ENCODE measurements at regions not wholly inside any gene's neighbourhood (a gene's known extent, or its start where the extent isn't known, plus 50 kb on each side); places are given as distances from the start of the nearest gene placed in this dataset.

- no peaks in the 10 kb centered on the region for H4K20me1 ChIP-seq (ENCODE audit: insufficient read depth, low read length, poor library complexity, severe bottlenecking)
- no peak overlapping the region for H2AFZ ChIP-seq (ENCODE audit: low read length)
- TF ChIP-seq EZH2phosphoT487 (IDR thresholded peaks at IDR 0.05; ENCODE audit: borderline replicate concordance) (no peak), CTCF (conservative IDR thresholded peaks at IDR 0.05; ENCODE audit: low read length) (no peak)
- H3K79me2 ChIP-seq (ENCODE audit: insufficient read depth, low read length): no peaks in the 10 kb centered on the region
- no peaks in the 10 kb centered on the region for H3F3A ChIP-seq (ENCODE audit: low read depth)
- no peaks in the 10 kb centered on the region for H3K4me1 ChIP-seq (ENCODE audit: insufficient read depth, low read length, poor library complexity, severe bottlenecking)
- no peak overlapping the region for H3K4me2 ChIP-seq (ENCODE audit: low read depth, low read length, poor library complexity, severe bottlenecking)
- no peaks in the 10 kb centered on the region for H3K27me3 ChIP-seq (ENCODE audit: insufficient read depth, low read length, poor library complexity, severe bottlenecking)
- H3K9ac ChIP-seq (ENCODE audit: low read depth, low read length, poor library complexity, severe bottlenecking): no peak overlapping the region
- H3K9me3 ChIP-seq (ENCODE audit: insufficient read depth, low read depth, low read length): no peaks in the 10 kb centered on the region
- H3K9me2 ChIP-seq (replicated peaks; ENCODE audit: low read depth, low read length): no peaks in the 10 kb centered on the region
- no peaks in the 10 kb centered on the region for H3K36me3 ChIP-seq (ENCODE audit: insufficient read depth, low read length)
- H3K4me3 ChIP-seq (ENCODE audit: low read length, poor library complexity, severe bottlenecking): no peak overlapping the region
Observed at GRCh38 chr2:221263573-221263972, 308.5 kb downstream of the EPHA4 start.

- no peaks in the 10 kb centered on the region for H3K9me2 ChIP-seq (replicated peaks; ENCODE audit: low read depth, low read length)
- no peaks in the 10 kb centered on the region for H3K79me2 ChIP-seq (ENCODE audit: insufficient read depth, low read length)
- no peak overlapping the region for H2AFZ ChIP-seq (ENCODE audit: low read length)
- no peak for TF ChIP-seq EZH2phosphoT487 (IDR thresholded peaks at IDR 0.05; ENCODE audit: borderline replicate concordance)
- TF ChIP-seq CTCF (conservative IDR thresholded peaks at IDR 0.05; ENCODE audit: low read length): peak; percentile 40; the same call in 1 of the 2 replicates
- H3K36me3 ChIP-seq (ENCODE audit: insufficient read depth, low read length): no peaks in the 10 kb centered on the region
- H3K4me2 ChIP-seq (ENCODE audit: low read depth, low read length, poor library complexity, severe bottlenecking): no peak overlapping the region
- H3K4me1 ChIP-seq (ENCODE audit: insufficient read depth, low read length, poor library complexity, severe bottlenecking): no peaks in the 10 kb centered on the region
- no peak overlapping the region for H3K4me3 ChIP-seq (ENCODE audit: low read length, poor library complexity, severe bottlenecking)
- no peak overlapping the region for H3K9ac ChIP-seq (ENCODE audit: low read depth, low read length, poor library complexity, severe bottlenecking)
- H4K20me1 ChIP-seq (ENCODE audit: insufficient read depth, low read length, poor library complexity, severe bottlenecking): no peaks in the 10 kb centered on the region
- no peaks in the 10 kb centered on the region for H3K27me3 ChIP-seq (ENCODE audit: insufficient read depth, low read length, poor library complexity, severe bottlenecking)
- no peaks in the 10 kb centered on the region for H3F3A ChIP-seq (ENCODE audit: low read depth)
- no peaks in the 10 kb centered on the region for H3K9me3 ChIP-seq (ENCODE audit: insufficient read depth, low read depth, low read length)
Observed at GRCh38 chr2:221264318-221264717, 307.8 kb downstream of the EPHA4 start.

- H3K9ac ChIP-seq (ENCODE audit: low read depth, low read length, poor library complexity, severe bottlenecking): no peak overlapping the region
- TF ChIP-seq CTCF (conservative IDR thresholded peaks at IDR 0.05; ENCODE audit: low read length) (no peak), EZH2phosphoT487 (IDR thresholded peaks at IDR 0.05; ENCODE audit: borderline replicate concordance) (no peak)
- no peaks in the 10 kb centered on the region for H3F3A ChIP-seq (ENCODE audit: low read depth)
- no peaks in the 10 kb centered on the region for H3K79me2 ChIP-seq (ENCODE audit: insufficient read depth, low read length)
- H3K36me3 ChIP-seq (ENCODE audit: insufficient read depth, low read length): no peaks in the 10 kb centered on the region
- no peak overlapping the region for H2AFZ ChIP-seq (ENCODE audit: low read length)
- no peak overlapping the region for H3K4me3 ChIP-seq (ENCODE audit: low read length, poor library complexity, severe bottlenecking)
- H4K20me1 ChIP-seq (ENCODE audit: insufficient read depth, low read length, poor library complexity, severe bottlenecking): no peaks in the 10 kb centered on the region
- no peak overlapping the region for H3K4me2 ChIP-seq (ENCODE audit: low read depth, low read length, poor library complexity, severe bottlenecking)
- H3K4me1 ChIP-seq (ENCODE audit: insufficient read depth, low read length, poor library complexity, severe bottlenecking): no peaks in the 10 kb centered on the region
- no peaks in the 10 kb centered on the region for H3K27me3 ChIP-seq (ENCODE audit: insufficient read depth, low read length, poor library complexity, severe bottlenecking)
- no peaks in the 10 kb centered on the region for H3K9me3 ChIP-seq (ENCODE audit: insufficient read depth, low read depth, low read length)
- no peaks in the 10 kb centered on the region for H3K9me2 ChIP-seq (replicated peaks; ENCODE audit: low read depth, low read length)
Observed at GRCh38 chr2:221267773-221268425, 304.2 kb downstream of the EPHA4 start.

Data from Loucy (cell line).